GM21423 (cell line): ENCODE measurements at regions not wholly inside any gene's neighbourhood (a gene's known extent, or its start where the extent isn't known, plus 50 kb on each side); places are given as distances from the start of the nearest gene placed in this dataset.

ENCODE experiments used
- ATAC-seq: cut with Tn5 transposase; IDR thresholded peaks from one replicate; pipeline ENCODE4 v1.9.1; 2021; ENCODE audit warnings: mild to moderate bottlenecking, moderate library complexity; ENCODE audit not compliant: unreplicated experiment

GRCh38 chr22:48238284-48238915 lies 1476.0 kb downstream of the TBC1D22A start:
- no peak for ATAC-seq

- no peak for ATAC-seq
Measured at GRCh38 chr22:48237466-48238283, 1475.2 kb downstream of the TBC1D22A start.

- no peak for ATAC-seq
Measured at GRCh38 chr22:48236261-48236660, 1473.8 kb downstream of the TBC1D22A start.

- no peak for ATAC-seq
Measured at GRCh38 chr22:48235744-48236143, 1473.3 kb downstream of the TBC1D22A start.

GRCh38 chr22:48234011-48234410 lies 1471.6 kb downstream of the TBC1D22A start:
- ATAC-seq: no peak

- ATAC-seq: no peak
Measured at GRCh38 chr22:48233586-48233985, 1471.1 kb downstream of the TBC1D22A start.

GRCh38 chr22:48228468-48228867 lies 1466.0 kb downstream of the TBC1D22A start:
- no peak for ATAC-seq

GRCh38 chr22:48227341-48228018 lies 1465.0 kb downstream of the TBC1D22A start:
- no peak for ATAC-seq

GRCh38 chr22:48226026-48227013 lies 1463.9 kb downstream of the TBC1D22A start:
- ATAC-seq: no peak

- ATAC-seq: no peak
Measured at GRCh38 chr22:48224332-48224731, 1461.9 kb downstream of the TBC1D22A start.

GRCh38 chr22:48223488-48224190 lies 1461.2 kb downstream of the TBC1D22A start:
- no peak for ATAC-seq

- no peak for ATAC-seq
Measured at GRCh38 chr22:48222742-48223487, 1460.5 kb downstream of the TBC1D22A start.

- no peak for ATAC-seq
Measured at GRCh38 chr22:48218889-48219420, 1456.5 kb downstream of the TBC1D22A start.

GRCh38 chr22:48217596-48217995 lies 1455.1 kb downstream of the TBC1D22A start:
- no peak for ATAC-seq

GRCh38 chr22:48212727-48213126 lies 1450.3 kb downstream of the TBC1D22A start:
- ATAC-seq: no peak

- no peak for ATAC-seq
Measured at GRCh38 chr22:48210812-48211211, 1448.4 kb downstream of the TBC1D22A start.

GRCh38 chr22:48210198-48210580 lies 1447.7 kb downstream of the TBC1D22A start:
- no peak for ATAC-seq

GRCh38 chr22:48209473-48210197 lies 1447.2 kb downstream of the TBC1D22A start:
- no peak for ATAC-seq
